Fibroblast of upper back skin (primary cell): ENCODE measurements at regions not wholly inside any gene's neighbourhood (a gene's known extent, or its start where the extent isn't known, plus 50 kb on each side); places are given as distances from the start of the nearest gene placed in this dataset.

Experiments used
- DNase-seq: peaks from one replicate; pipeline ENCODE4 v3.0.0-alpha.2; 2013

GRCh38 chr5:6872441-6873160, 159.4 kb downstream of the TENT4A start:
- no peak for DNase-seq

GRCh38 chr5:6873359-6873758, 160.1 kb downstream of the TENT4A start:
- DNase-seq = no peak

GRCh38 chr5:6875376-6875775, 162.1 kb downstream of the TENT4A start:
- no peak for DNase-seq

GRCh38 chr5:6877986-6878828, 165.0 kb downstream of the TENT4A start:
- no peak for DNase-seq

- DNase-seq = no peak
Measured at GRCh38 chr5:6885581-6885980, 172.3 kb downstream of the TENT4A start.

- DNase-seq = no peak
Measured at GRCh38 chr5:6886866-6887265, 173.6 kb downstream of the TENT4A start.

GRCh38 chr5:6889030-6889429, 175.8 kb downstream of the TENT4A start:
- DNase-seq = no peak

- DNase-seq = no peak
Measured at GRCh38 chr5:6899221-6899620, 186.0 kb downstream of the TENT4A start.

- DNase-seq = no peak
Measured at GRCh38 chr5:6900247-6901227, 187.3 kb downstream of the TENT4A start.

- DNase-seq = no peak
Measured at GRCh38 chr5:6902094-6902493, 188.9 kb downstream of the TENT4A start.

GRCh38 chr5:6902597-6902996, 189.4 kb downstream of the TENT4A start:
- DNase-seq = no peak

GRCh38 chr5:6903934-6904333, 190.7 kb downstream of the TENT4A start:
- no peak for DNase-seq

GRCh38 chr5:6904860-6905259, 191.6 kb downstream of the TENT4A start:
- no peak for DNase-seq

- no peak for DNase-seq
Measured at GRCh38 chr5:6905423-6905822, 192.2 kb downstream of the TENT4A start.

- peak; percentile 1 for DNase-seq
Measured at GRCh38 chr5:6905883-6906282, 192.7 kb downstream of the TENT4A start.

- DNase-seq = no peak
Measured at GRCh38 chr5:6907320-6907918, 194.2 kb downstream of the TENT4A start.

GRCh38 chr5:6909901-6910300, 196.7 kb downstream of the TENT4A start:
- no peak for DNase-seq

GRCh38 chr5:6910950-6911349, 197.7 kb downstream of the TENT4A start:
- DNase-seq = no peak

GRCh38 chr5:6914347-6914746, 201.1 kb downstream of the TENT4A start:
- no peak for DNase-seq

- DNase-seq = no peak
Measured at GRCh38 chr5:6915574-6915973, 202.3 kb downstream of the TENT4A start.

- no peak for DNase-seq
Measured at GRCh38 chr5:6918255-6918654, 205.0 kb downstream of the TENT4A start.

- DNase-seq = no peak
Measured at GRCh38 chr5:6920628-6921256, 207.5 kb downstream of the TENT4A start.
